Coronary artery (tissue), 2 donors: ENCODE measurements at regions not wholly inside any gene's neighbourhood (a gene's known extent, or its start where the extent isn't known, plus 50 kb on each side); places are given as distances from the start of the nearest gene placed in this dataset.

Source experiments
- DNase-seq: peaks from one replicate; pipeline ENCODE4 v3.0.0-alpha.2; 2017; ENCODE audit warnings: low spot score
- H3K27ac ChIP-seq, 2 donors: fragments of 200-600 bp; sonication (generic); one replicate each; pipeline ENCODE4 v1.5.1; 2016 to 2019
- H3K4me3 ChIP-seq: fragments of 200-600 bp; sonication (generic); 2 replicates; pipeline ENCODE4 v1.5.1; 2016; ENCODE audit warnings: mild to moderate bottlenecking, moderate library complexity
- TF ChIP-seq, protein P1 (sequence below): fragments of 200-600 bp; sonication (generic); IDR thresholded peaks from one replicate; pipeline ENCODE4 v1.5.1; 2019; ENCODE audit warnings: antibody characterized with exemption

DNA sequence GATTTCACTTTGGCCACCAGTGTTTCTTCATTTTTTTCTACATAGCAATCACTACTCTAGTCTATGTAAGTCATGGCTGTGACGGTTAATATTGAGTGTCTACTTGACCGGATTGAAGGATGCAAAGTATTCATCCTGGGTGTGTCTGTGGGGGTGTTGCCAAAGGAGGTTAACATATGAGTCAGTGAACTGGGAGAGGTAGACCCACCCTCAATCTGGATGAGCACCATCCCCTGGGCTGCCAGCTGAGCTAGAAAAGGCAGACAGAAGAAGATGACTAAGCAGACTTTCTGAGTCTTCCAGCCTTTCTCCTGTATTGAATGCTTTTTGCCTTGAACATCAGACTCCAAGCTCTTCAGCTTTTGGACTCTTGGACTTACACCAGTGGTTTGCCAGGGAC lies 265.0 kb upstream of the SLC8A1 start:
- H3K4me3 ChIP-seq: no peak overlapping the region
- no peak for DNase-seq
- TF ChIP-seq, protein P1, sequence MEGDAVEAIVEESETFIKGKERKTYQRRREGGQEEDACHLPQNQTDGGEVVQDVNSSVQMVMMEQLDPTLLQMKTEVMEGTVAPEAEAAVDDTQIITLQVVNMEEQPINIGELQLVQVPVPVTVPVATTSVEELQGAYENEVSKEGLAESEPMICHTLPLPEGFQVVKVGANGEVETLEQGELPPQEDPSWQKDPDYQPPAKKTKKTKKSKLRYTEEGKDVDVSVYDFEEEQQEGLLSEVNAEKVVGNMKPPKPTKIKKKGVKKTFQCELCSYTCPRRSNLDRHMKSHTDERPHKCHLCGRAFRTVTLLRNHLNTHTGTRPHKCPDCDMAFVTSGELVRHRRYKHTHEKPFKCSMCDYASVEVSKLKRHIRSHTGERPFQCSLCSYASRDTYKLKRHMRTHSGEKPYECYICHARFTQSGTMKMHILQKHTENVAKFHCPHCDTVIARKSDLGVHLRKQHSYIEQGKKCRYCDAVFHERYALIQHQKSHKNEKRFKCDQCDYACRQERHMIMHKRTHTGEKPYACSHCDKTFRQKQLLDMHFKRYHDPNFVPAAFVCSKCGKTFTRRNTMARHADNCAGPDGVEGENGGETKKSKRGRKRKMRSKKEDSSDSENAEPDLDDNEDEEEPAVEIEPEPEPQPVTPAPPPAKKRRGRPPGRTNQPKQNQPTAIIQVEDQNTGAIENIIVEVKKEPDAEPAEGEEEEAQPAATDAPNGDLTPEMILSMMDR: no peak
- H3K27ac ChIP-seq: no peak overlapping the region

DNA sequence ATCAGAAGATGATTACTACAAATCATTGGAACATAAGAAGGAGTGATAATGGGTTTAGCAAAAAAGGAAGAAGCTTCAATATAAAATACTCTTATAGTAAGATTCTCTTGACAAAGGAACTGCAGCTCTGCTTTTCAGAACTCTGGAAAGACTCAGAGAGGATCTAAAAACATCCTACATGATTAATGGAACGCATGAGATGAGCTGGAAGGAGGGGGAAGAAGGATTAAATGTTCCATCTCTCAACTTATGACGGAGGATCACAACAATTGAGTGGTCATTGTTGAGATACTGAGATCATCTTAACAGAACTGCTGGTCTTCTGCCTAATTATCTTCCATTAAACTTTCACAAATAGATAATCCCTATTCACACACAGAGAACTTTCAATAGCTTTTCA lies 267.5 kb upstream of the SLC8A1 start:
- Histone ChIP-seq H3K4me3 (no peak overlapping the region), H3K27ac (no peak overlapping the region)
- no peak for DNase-seq
- TF ChIP-seq, protein P1: no peak

DNA sequence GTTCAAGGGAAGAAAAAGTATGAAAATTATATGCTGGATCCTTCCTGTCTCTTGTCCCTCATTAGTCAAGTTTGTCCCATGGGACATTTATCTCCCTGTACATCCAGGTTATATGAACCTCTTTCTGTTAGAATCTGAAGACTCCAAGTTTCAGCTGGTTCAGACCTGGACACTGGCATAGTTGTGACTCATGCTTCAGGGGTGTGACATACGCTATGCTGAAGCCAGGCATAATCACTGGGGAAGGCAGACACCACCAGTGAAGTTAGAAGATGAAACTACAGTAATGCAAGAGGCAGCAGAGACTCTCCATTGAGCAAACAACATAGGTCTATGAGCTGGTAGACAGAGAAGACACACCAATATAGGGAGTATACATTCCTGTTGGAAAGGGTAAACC lies 269.7 kb upstream of the SLC8A1 start:
- TF ChIP-seq, protein P1: no peak

DNA sequence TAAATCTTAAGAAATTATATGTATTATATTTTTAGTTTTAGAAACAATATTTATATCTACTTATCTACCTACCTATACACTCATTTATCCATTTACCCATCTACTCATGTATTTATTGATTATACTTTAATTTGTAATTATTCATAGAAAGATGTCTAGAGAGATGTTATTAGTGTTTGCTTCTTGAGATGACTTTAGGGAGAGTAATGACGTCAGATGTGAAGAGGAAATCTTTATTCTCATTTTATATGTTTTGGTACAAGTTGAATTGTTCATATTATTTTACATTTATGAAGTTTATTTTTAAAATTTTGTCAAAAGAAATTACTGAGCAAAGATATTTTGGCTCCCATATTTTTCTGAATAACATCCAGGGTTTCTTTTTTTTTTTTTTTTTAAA lies 271.3 kb upstream of the SLC8A1 start:
- no peak for DNase-seq
- H3K4me3 ChIP-seq: no peak overlapping the region
- TF ChIP-seq, protein P1: no peak
- no peak overlapping the region for H3K27ac ChIP-seq

More for the DNA sequence above, 269.7 kb upstream of the SLC8A1 start:
- H3K27ac ChIP-seq: no peak overlapping the region
- H3K4me3 ChIP-seq: no peak overlapping the region
- DNase-seq: no peak

DNA sequence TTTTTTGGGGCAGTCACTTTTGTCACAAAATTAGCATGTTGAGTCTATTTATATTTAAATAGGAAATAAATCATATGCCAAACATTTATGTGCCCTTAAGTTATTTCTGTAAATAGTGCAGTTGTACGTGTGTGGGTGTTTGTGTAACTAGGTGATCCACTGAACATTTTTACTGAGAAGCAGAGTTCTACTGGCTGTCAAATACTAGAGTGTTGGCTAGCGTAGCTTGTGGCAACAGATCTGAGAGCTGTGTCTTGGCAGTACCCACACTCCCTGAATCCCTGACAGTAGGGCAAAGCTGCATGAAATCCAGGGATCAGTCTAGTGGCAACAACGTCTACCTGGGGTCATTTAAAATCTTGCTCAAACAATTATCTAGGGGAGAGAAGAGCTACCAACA lies 273.1 kb upstream of the SLC8A1 start:
- Histone ChIP-seq H3K4me3 (no peak overlapping the region), H3K27ac (no peak overlapping the region)
- DNase-seq: no peak
- TF ChIP-seq, protein P1: no peak

DNA sequence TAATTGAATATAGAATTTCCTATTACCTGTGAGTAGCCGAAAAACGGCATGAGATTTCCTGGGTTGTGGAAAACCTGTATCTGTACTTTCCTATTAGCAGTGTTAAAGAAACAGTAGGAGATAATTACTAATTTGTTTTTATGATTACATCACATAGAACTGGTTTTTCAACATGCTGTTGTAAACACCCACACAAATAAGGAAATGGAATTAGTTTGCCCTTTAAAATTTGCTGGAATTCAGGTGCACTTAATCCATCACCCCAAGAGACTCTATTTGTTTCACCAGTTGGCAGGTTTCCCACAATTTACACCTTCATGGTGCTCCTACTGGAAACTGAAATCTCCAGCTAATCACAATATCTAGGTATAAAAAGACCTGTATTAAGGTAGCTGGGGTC lies 274.1 kb upstream of the SLC8A1 start:
- TF ChIP-seq, protein P1: no peak
- Histone ChIP-seq H3K4me3 (no peak overlapping the region), H3K27ac (no peak overlapping the region)
- DNase-seq: no peak

DNA sequence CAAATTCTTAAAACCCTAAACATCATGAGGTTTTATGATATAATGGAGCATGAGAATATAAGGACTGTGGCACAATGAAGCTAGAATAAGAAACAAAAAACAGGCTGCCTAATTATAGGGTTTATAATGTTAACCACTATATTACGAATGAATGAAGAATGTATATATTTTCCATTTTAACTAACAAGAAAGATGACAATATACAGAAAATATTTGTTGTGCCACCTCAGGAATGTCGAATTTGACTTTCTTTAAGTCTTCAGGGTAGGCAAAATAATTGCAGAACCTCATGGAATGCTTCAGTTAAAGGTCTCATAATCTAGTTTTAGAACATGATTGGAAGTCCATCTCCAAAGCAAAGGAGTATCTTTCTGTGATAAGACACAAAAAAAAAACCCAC lies 282.9 kb upstream of the SLC8A1 start:
- H3K4me3 ChIP-seq: no peak overlapping the region
- H3K27ac ChIP-seq: no peak overlapping the region
- TF ChIP-seq, protein P1: no peak
- no peak for DNase-seq
